Neural progenitor cell (in vitro differentiated cells): ENCODE measurements at regions not wholly inside any gene's neighbourhood (a gene's known extent, or its start where the extent isn't known, plus 50 kb on each side); places are given as distances from the start of the nearest gene placed in this dataset.

Source experiments
- CTCF ChIP-seq: fragments of 200-600 bp; sonication (generic); IDR thresholded peaks from 2 replicates; pipeline ENCODE4 v1.5.1; 2017; ENCODE audit warnings: antibody characterized with exemption, mild to moderate bottlenecking
- EZH2 ChIP-seq: fragments of 200-600 bp; sonication (generic); IDR thresholded peaks from 2 replicates; pipeline ENCODE4 v1.6.1; 2017; ENCODE audit warnings: antibody characterized with exemption, mild to moderate bottlenecking, moderate library complexity
- EZH2phosphoT487 ChIP-seq: fragments of 200-600 bp; sonication (generic); IDR thresholded peaks from 2 replicates; pipeline ENCODE4 v1.6.1; 2017; ENCODE audit warnings: antibody characterized with exemption

- TF ChIP-seq EZH2 (no peak), CTCF (no peak), EZH2phosphoT487 (no peak)
Measured at GRCh38 chr4:134622199-134622598, 420.6 kb upstream of the PABPC4L start.
